ENCODE measurements at regions not wholly inside any gene's neighbourhood (a gene's known extent, or its start where the extent isn't known, plus 50 kb on each side); places are given as distances from the start of the nearest gene placed in this dataset.
"Not testable (repeated sequence)": the region's sequence is repeated elsewhere in the genome, so short reads cannot be mapped to it uniquely, and the experiment has no call there.

DNA sequence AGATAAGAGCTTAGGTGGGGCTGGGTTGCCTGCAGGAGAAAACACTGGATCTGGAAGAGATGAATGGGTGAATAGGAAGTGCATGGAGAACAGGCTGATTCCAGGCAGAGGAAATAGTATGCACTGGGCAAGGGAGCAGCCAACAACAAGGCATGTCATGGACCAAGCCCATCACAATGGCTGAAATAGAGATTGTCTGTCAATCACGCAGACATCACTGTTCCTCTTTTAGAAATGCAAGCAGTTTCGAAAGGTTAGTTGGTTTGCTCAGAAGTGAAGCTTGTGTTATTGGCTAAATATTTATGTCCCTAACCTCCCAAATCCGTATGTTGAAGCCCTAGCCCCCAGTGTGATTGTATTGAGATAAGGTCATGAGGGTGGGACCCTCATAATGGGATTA is 621.7 kb upstream of the CDH11 start:
- no peaks in the 10 kb centered on the region for H3K4me1 Mint-ChIP-seq
- H3K9me3 ChIP-seq (ENCODE audit: control insufficient read depth, low read length, poor library complexity, severe bottlenecking) = no peaks in the 10 kb centered on the region
- no peak overlapping the region for H3K4me3 Mint-ChIP-seq
- no peaks in the 10 kb centered on the region for H3K36me3 Mint-ChIP-seq (ENCODE audit: low read depth)
- ATAC-seq (no peak), DNase-seq (no peak)
- no peak overlapping the region for H3K27ac Mint-ChIP-seq
- no peaks in the 10 kb centered on the region for H3K27me3 Mint-ChIP-seq

DNA sequence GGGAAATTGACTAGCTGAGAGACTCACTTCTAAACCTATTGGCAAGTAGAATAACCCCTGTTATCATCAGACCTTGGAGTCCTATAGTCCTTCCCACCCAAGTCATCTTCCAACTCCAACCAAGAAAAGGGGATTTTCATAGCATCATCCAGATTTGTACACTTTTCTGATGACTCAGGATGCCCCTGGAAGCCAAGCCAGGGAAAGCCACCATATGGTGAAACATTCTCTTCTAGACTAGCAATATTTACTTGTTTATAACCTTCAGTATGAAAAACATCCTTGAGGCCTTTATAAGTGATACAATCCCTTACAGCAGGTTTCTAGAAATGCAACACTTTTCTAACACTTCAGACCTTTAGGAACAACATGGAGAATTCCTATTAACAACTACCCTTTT is 618.8 kb upstream of the CDH11 start:
- Mint-ChIP-seq H3K36me3 (ENCODE audit: low read depth) (no peaks in the 10 kb centered on the region), H3K27me3 (no peaks in the 10 kb centered on the region), H3K27ac (no peak overlapping the region), H3K4me1 (no peaks in the 10 kb centered on the region), H3K4me3 (no peak overlapping the region)
- ATAC-seq (no peak), DNase-seq (no peak)
- H3K9me3 ChIP-seq (ENCODE audit: control insufficient read depth, low read length, poor library complexity, severe bottlenecking) = no peaks in the 10 kb centered on the region

DNA sequence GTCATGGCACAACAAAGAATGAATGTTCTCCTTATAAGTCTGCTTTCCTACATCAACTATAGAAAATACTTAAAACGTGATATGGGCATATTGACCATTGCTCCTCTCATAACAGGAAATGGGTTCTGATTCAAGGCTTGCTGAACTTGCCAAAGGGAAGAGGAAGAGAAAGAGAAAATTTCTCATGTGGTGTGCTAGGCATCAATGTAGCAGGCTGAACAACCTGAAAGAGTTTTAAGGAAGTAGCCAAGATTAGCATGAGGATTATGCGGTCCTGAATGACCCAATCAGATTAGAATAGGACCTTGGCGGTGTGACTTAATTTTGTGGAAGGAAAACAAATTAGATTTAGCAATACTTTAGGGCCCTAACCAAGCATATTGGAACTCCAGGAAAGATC is 617.7 kb upstream of the CDH11 start:
- H3K36me3 Mint-ChIP-seq (ENCODE audit: low read depth) = no peaks in the 10 kb centered on the region
- H3K9me3 ChIP-seq (ENCODE audit: control insufficient read depth, low read length, poor library complexity, severe bottlenecking) = no peaks in the 10 kb centered on the region
- no peak overlapping the region for H3K4me3 Mint-ChIP-seq
- H3K27me3 Mint-ChIP-seq = no peaks in the 10 kb centered on the region
- H3K4me1 Mint-ChIP-seq = no peaks in the 10 kb centered on the region
- ATAC-seq (no peak), DNase-seq (no peak)
- H3K27ac Mint-ChIP-seq = no peak overlapping the region

GRCh38 chr16:65737831-65738230 is 616.0 kb upstream of the CDH11 start:
- no peaks in the 10 kb centered on the region for H3K36me3 Mint-ChIP-seq (ENCODE audit: low read depth)
- no peaks in the 10 kb centered on the region for H3K4me1 Mint-ChIP-seq
- H3K27me3 Mint-ChIP-seq = no peaks in the 10 kb centered on the region
- H3K27ac Mint-ChIP-seq = no peak overlapping the region
- no peak overlapping the region for H3K4me3 Mint-ChIP-seq
- ATAC-seq (no peak), DNase-seq (no peak)
- no peaks in the 10 kb centered on the region for H3K9me3 ChIP-seq (ENCODE audit: control insufficient read depth, low read length, poor library complexity, severe bottlenecking)

DNA sequence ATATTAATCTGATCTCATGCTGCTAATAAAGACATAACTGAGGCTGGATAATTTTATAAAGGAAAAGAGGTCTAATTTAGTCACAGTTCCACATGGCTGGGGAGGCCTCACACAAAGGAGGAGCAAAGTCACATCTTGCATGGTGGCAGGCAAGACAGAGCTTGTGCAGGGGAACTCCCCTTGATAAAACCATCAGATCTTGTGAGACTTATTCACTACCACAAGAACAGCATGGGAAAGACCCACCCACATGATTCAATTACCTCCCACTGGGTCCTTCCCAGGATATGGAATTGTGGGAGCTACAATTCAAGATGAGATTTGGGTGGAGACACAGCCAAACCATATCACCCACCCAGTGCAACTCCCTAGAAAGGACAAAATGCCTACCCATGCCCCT is 613.8 kb upstream of the CDH11 start:
- not testable (repeated sequence) for H3K4me1 Mint-ChIP-seq; H3K27ac Mint-ChIP-seq; ATAC-seq; H3K27me3 Mint-ChIP-seq; DNase-seq; H3K36me3 Mint-ChIP-seq (ENCODE audit: low read depth); H3K9me3 ChIP-seq (ENCODE audit: control insufficient read depth, low read length, poor library complexity, severe bottlenecking); H3K4me3 Mint-ChIP-seq

GRCh38 chr16:65733721-65734120 is 611.9 kb upstream of the CDH11 start:
- Mint-ChIP-seq H3K27ac (no peak overlapping the region), H3K27me3 (no peaks in the 10 kb centered on the region), H3K36me3 (ENCODE audit: low read depth) (no peaks in the 10 kb centered on the region), H3K4me1 (no peaks in the 10 kb centered on the region), H3K4me3 (no peak overlapping the region)
- no peak for ATAC-seq
- no peak for DNase-seq
- no peaks in the 10 kb centered on the region for H3K9me3 ChIP-seq (ENCODE audit: control insufficient read depth, low read length, poor library complexity, severe bottlenecking)

GRCh38 chr16:65731833-65732232 is 610.0 kb upstream of the CDH11 start:
- no peaks in the 10 kb centered on the region for H3K9me3 ChIP-seq (ENCODE audit: control insufficient read depth, low read length, poor library complexity, severe bottlenecking)
- Mint-ChIP-seq H3K27me3 (no peaks in the 10 kb centered on the region), H3K4me3 (no peak overlapping the region), H3K4me1 (no peaks in the 10 kb centered on the region), H3K27ac (no peak overlapping the region), H3K36me3 (ENCODE audit: low read depth) (no peaks in the 10 kb centered on the region)
- DNase-seq (no peak), ATAC-seq (no peak)

DNA sequence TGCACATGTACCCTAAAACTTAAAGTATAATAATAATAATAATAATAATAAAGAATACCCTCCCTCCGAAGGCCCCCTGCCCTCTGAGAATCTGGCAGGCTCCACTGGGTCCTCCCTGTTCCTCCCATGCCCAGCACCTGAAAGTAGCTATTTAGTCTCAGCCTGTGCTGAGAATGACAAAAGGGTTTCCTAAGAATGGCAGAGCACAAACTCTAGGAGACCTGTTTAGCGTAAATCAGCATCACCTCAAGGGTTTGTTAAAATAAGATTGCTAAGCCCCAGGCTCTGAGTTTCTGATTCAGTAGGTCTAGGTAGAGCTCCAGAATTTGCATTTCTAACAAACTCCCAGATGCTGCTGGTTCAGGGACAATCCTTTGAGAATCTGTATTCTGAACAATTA is 606.8 kb upstream of the CDH11 start:
- H3K4me1 Mint-ChIP-seq = no peaks in the 10 kb centered on the region
- ATAC-seq (no peak), DNase-seq (no peak)
- H3K9me3 ChIP-seq (ENCODE audit: control insufficient read depth, low read length, poor library complexity, severe bottlenecking) = no peaks in the 10 kb centered on the region
- H3K27ac Mint-ChIP-seq = no peak overlapping the region
- H3K4me3 Mint-ChIP-seq = no peak overlapping the region
- H3K27me3 Mint-ChIP-seq = no peaks in the 10 kb centered on the region
- no peaks in the 10 kb centered on the region for H3K36me3 Mint-ChIP-seq (ENCODE audit: low read depth)

GRCh38 chr16:65728167-65728566 is 606.3 kb upstream of the CDH11 start:
- DNase-seq (no peak), ATAC-seq (no peak)
- H3K9me3 ChIP-seq (ENCODE audit: control insufficient read depth, low read length, poor library complexity, severe bottlenecking) = no peaks in the 10 kb centered on the region
- no peaks in the 10 kb centered on the region for H3K4me1 Mint-ChIP-seq
- no peak overlapping the region for H3K4me3 Mint-ChIP-seq
- H3K27me3 Mint-ChIP-seq = no peaks in the 10 kb centered on the region
- no peaks in the 10 kb centered on the region for H3K36me3 Mint-ChIP-seq (ENCODE audit: low read depth)
- H3K27ac Mint-ChIP-seq = no peak overlapping the region

DNA sequence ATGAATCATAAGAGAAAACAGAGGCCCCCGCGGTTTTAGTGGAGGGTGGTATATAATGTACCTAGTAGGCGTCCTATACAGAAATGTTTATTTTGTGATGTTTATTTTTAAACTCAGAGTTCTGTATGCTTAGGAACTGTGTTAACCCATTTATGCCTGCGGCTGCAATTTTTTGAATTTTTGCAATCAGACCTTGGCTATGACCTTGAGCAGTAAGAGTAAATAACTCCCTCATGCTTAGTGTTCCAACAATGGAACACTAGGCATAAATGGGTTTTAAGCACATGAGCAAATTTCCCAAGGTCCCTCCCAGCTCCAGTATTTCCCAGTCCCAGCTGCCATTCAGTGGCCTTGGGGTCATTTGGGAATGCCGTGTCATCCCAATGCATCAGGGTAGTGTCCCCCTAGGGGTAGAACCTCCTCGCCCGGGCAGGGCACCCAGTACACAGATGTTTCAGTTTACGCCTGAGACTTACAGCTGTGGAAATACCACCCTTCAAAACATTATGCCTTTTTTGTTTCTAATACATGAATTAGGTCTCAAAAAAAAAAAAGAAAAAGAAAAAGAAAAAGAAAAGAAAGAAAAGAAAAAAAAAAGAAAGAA is 605.8 kb upstream of the CDH11 start:
- DNase-seq (no peak), ATAC-seq (no peak)
- no peaks in the 10 kb centered on the region for H3K4me1 Mint-ChIP-seq
- no peaks in the 10 kb centered on the region for H3K9me3 ChIP-seq (ENCODE audit: control insufficient read depth, low read length, poor library complexity, severe bottlenecking)
- no peak overlapping the region for H3K27ac Mint-ChIP-seq
- no peaks in the 10 kb centered on the region for H3K27me3 Mint-ChIP-seq
- no peak overlapping the region for H3K4me3 Mint-ChIP-seq
- H3K36me3 Mint-ChIP-seq (ENCODE audit: low read depth) = no peaks in the 10 kb centered on the region

DNA sequence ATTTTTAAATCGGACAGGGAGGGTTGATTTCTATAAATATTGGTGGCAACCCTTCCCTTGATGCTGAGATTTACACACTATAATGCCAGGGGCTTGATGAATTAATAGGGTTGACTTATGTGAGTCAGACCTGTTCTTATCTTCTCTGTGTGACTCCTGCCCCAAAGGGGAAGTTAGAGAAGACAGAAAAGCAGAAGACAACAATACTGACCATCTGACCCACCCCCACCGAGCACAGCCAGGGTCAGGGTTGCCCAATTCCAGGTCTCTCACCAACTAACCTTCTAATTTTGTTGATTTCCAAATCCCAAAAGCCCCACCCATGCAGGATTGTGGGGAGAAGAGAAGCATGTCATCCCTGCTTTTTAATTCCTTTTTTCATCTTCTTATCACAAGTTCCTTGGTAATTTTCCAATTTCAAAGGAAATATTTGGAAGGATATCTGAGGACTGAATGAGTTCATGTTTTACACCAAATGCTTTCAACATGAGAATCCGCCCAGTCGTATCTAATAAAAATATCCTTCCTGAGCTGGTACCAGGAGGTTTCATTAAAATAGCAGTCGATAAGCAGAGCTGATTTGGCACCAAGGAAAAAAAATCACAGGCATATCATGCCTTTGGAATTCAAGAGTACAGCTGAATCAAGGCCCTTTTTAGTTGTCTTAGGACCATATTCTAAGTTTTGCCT is 603.4 kb upstream of the CDH11 start:
- Mint-ChIP-seq H3K4me3 (no peak overlapping the region), H3K27ac (no peak overlapping the region), H3K4me1 (no peaks in the 10 kb centered on the region), H3K36me3 (ENCODE audit: low read depth) (no peaks in the 10 kb centered on the region), H3K27me3 (no peaks in the 10 kb centered on the region)
- DNase-seq = no peak
- no peaks in the 10 kb centered on the region for H3K9me3 ChIP-seq (ENCODE audit: control insufficient read depth, low read length, poor library complexity, severe bottlenecking)
- no peak for ATAC-seq

DNA sequence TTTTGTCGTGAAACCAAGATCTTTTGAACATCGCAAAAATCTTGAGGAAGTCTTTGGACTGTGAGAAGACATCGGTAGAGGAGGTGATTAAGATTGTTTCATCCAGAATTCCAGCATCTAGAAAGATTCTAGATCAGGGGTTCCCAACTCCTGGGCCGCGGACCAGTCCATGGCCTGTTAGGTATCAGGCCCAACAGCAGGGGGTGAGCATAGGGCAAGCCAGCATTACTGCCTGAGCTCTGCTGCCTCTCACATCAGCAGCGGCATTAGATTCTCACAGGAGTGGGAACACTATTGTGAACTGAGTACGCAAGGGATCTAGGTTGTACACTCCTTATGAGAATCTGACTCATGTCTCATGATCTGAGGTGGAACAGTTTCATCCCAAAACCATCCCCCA is 600.6 kb upstream of the CDH11 start:
- DNase-seq (no peak), ATAC-seq (no peak)
- H3K4me3 Mint-ChIP-seq = no peak overlapping the region
- no peaks in the 10 kb centered on the region for H3K27me3 Mint-ChIP-seq
- no peak overlapping the region for H3K27ac Mint-ChIP-seq
- no peaks in the 10 kb centered on the region for H3K36me3 Mint-ChIP-seq (ENCODE audit: low read depth)
- H3K9me3 ChIP-seq (ENCODE audit: control insufficient read depth, low read length, poor library complexity, severe bottlenecking) = no peaks in the 10 kb centered on the region
- H3K4me1 Mint-ChIP-seq = no peaks in the 10 kb centered on the region

GRCh38 chr16:65717846-65718245 is 596.0 kb upstream of the CDH11 start:
- Mint-ChIP-seq H3K27me3 (no peaks in the 10 kb centered on the region), H3K27ac (no peak overlapping the region), H3K36me3 (ENCODE audit: low read depth) (no peaks in the 10 kb centered on the region), H3K4me3 (no peak overlapping the region), H3K4me1 (no peaks in the 10 kb centered on the region)
- no peak for DNase-seq
- no peak for ATAC-seq
- H3K9me3 ChIP-seq (ENCODE audit: control insufficient read depth, low read length, poor library complexity, severe bottlenecking) = no peaks in the 10 kb centered on the region
